IMR-90 (cell line): ENCODE measurements at regions not wholly inside any gene's neighbourhood (a gene's known extent, or its start where the extent isn't known, plus 50 kb on each side); places are given as distances from the start of the nearest gene placed in this dataset.

Source experiments
- ATAC-seq: fragments of 200-7000 bp; cut with Tn5 transposase; 2 replicates; pipeline ENCODE4 v1.9.1; 2020; ENCODE audit warnings: low read depth, mild to moderate bottlenecking, moderate library complexity
- BruUV-seq: library from RNA; stranded (reverse); fragments of 400-500 nt; replicated peaks from 2 replicates; lab custom pipeline; 2021; lab: Mats Ljungman, UMichigan
- CTCF ChIA-PET: fragments of 300-600 bp; formaldehyde crosslinking; extraction: SDS; loops from one replicate; lab custom pipeline; 2021; ENCODE audit warnings: antibody characterized with exemption; lab: Yijun Ruan, JAX
- POLR2A ChIA-PET: fragments of 300-600 bp; sonication (Branson Sonifier 250); formaldehyde crosslinking; loops from one replicate; lab custom pipeline; 2022; ENCODE audit warnings: antibody characterized with exemption; ENCODE audit not compliant: unreplicated experiment; lab: Charles Lee
- DNase-seq: peaks from one replicate; pipeline ENCODE4 v3.0.0; 2013
- H2AFZ ChIP-seq: replicated peaks from 2 replicates; pipeline ENCODE3; 2013; ENCODE audit warnings: low read length, mild to moderate bottlenecking; ENCODE audit not compliant: poor library complexity
- H2AK5ac ChIP-seq: 2 replicates; pipeline ENCODE4 v1.6.1; 2013; ENCODE audit warnings: low read depth, low read length, inconsistent platforms
- H2AK9ac ChIP-seq: replicated peaks from 2 replicates; pipeline ENCODE3; 2013; ENCODE audit warnings: mild to moderate bottlenecking, low read depth, low read length, moderate library complexity; ENCODE audit not compliant: poor library complexity
- H2BK120ac ChIP-seq: 2 replicates; pipeline ENCODE4 v1.6.1; 2013; ENCODE audit warnings: low read depth, low read length, inconsistent platforms
- H2BK15ac ChIP-seq: 3 replicates; pipeline ENCODE4 v1.6.1; 2013; ENCODE audit warnings: low read depth, low read length, inconsistent platforms
- H2BK20ac ChIP-seq: 2 replicates; pipeline ENCODE4 v1.6.1; 2013; ENCODE audit warnings: low read depth, mild to moderate bottlenecking, inconsistent platforms, low read length, moderate library complexity
- H2BK5ac ChIP-seq: 2 replicates; pipeline ENCODE4 v1.6.1; 2013; ENCODE audit warnings: mild to moderate bottlenecking, low read depth, low read length, inconsistent platforms; ENCODE audit not compliant: poor library complexity, severe bottlenecking
- H3K14ac ChIP-seq: replicated peaks from 2 replicates; pipeline ENCODE4 v1.6.1; 2013; ENCODE audit warnings: low read depth, low read length, inconsistent platforms
- H3K18ac ChIP-seq: 2 replicates; pipeline ENCODE4 v1.6.1; 2013; ENCODE audit warnings: low read depth, low read length, control low read depth
- H3K23ac ChIP-seq: 2 replicates; pipeline ENCODE4 v1.6.1; 2013; ENCODE audit warnings: low read depth, low read length, inconsistent platforms
- H3K27ac ChIP-seq: 2 replicates; pipeline ENCODE4 v1.5.1; 2013; ENCODE audit warnings: mild to moderate bottlenecking, control low read depth, low read length; ENCODE audit not compliant: insufficient read depth
- H3K27me3 ChIP-seq: 2 replicates; pipeline ENCODE4 v1.6.1; 2013; ENCODE audit warnings: low read length; ENCODE audit not compliant: control insufficient read depth, insufficient read depth
- H3K36me3 ChIP-seq: 2 replicates; pipeline ENCODE4 v1.6.1; 2013; ENCODE audit warnings: low read length, mixed read lengths; ENCODE audit not compliant: control insufficient read depth, insufficient read depth
- H3K4ac ChIP-seq: 2 replicates; pipeline ENCODE4 v1.6.1; 2013; ENCODE audit warnings: low read depth, low read length, inconsistent platforms
- H3K4me1 ChIP-seq: 2 replicates; pipeline ENCODE4 v1.6.1; 2013; ENCODE audit warnings: low read length, mixed read lengths; ENCODE audit not compliant: control insufficient read depth, insufficient read depth
- H3K4me2 ChIP-seq: 2 replicates; pipeline ENCODE4 v1.6.1; 2013; ENCODE audit warnings: low read depth, mild to moderate bottlenecking, control low read depth, low read length, moderate library complexity
- H3K4me3 ChIP-seq: 2 replicates; pipeline ENCODE4 v1.5.1; 2013; ENCODE audit warnings: low read depth, mild to moderate bottlenecking, control low read depth, low read length, moderate library complexity; ENCODE audit not compliant: insufficient read depth
- H3K56ac ChIP-seq: 2 replicates; pipeline ENCODE4 v1.6.1; 2013; ENCODE audit warnings: low read length, inconsistent platforms; ENCODE audit not compliant: insufficient read depth; ENCODE audit errors: extremely low read depth
- H3K79me1 ChIP-seq, 2 experiments: 2 replicates each; pipeline ENCODE4 v1.6.1; 2013; ENCODE audit warnings: low read length in 2 of 2, inconsistent platforms in 1 of 2, low read depth in 1 of 2
- H3K9ac ChIP-seq: 2 replicates; pipeline ENCODE4 v1.6.1; 2013; ENCODE audit warnings: low read depth, low read length, control low read depth
- H3K9me1 ChIP-seq: 2 replicates; pipeline ENCODE4 v1.6.1; 2013; ENCODE audit warnings: low read length, inconsistent platforms; ENCODE audit not compliant: insufficient read depth
- H3K9me3 ChIP-seq: 2 replicates; pipeline ENCODE4 v1.6.1; 2013; ENCODE audit warnings: low read length; ENCODE audit not compliant: control insufficient read depth, insufficient read depth
- H4K20me1 ChIP-seq: 2 replicates; pipeline ENCODE4 v1.6.1; 2013; ENCODE audit warnings: low read length, inconsistent platforms; ENCODE audit not compliant: insufficient read depth
- H4K5ac ChIP-seq: 2 replicates; pipeline ENCODE4 v1.6.1; 2013; ENCODE audit warnings: mild to moderate bottlenecking, low read depth, low read length, control low read depth
- H4K8ac ChIP-seq, 2 experiments: 2 replicates each; pipeline ENCODE4 v1.6.1; 2013; ENCODE audit warnings: low read depth in 2 of 2, low read length in 2 of 2, control low read depth in 1 of 2, inconsistent platforms in 1 of 2
- H4K91ac ChIP-seq: 2 replicates; pipeline ENCODE4 v1.6.1; 2013; ENCODE audit warnings: low read depth, low read length, inconsistent platforms; ENCODE audit not compliant: insufficient read depth
- BHLHE40 ChIP-seq: fragments of 150-350 bp; IDR thresholded peaks from 2 replicates; pipeline ENCODE4 v1.6.1; 2016; ENCODE audit warnings: mild to moderate bottlenecking, low read depth, low read length
- CEBPB ChIP-seq: IDR thresholded peaks from 2 replicates; pipeline ENCODE4 v1.6.1; 2012; ENCODE audit warnings: low read depth, low read length, improper control_type of control experiment
- CTCF ChIP-seq: conservative IDR thresholded peaks from 2 replicates; pipeline ENCODE4 v1.5.1; 2012; ENCODE audit warnings: mild to moderate bottlenecking, low read depth, low read length, improper control_type of control experiment
- MAFK ChIP-seq: IDR thresholded peaks from 2 replicates; pipeline ENCODE4 v1.6.1; 2012; ENCODE audit warnings: low read depth, low read length, improper control_type of control experiment
- MAZ ChIP-seq: IDR thresholded peaks from 2 replicates; pipeline ENCODE4 v1.6.1; 2012; ENCODE audit warnings: low read depth, mild to moderate bottlenecking, low read length, improper control_type of control experiment, moderate library complexity, borderline replicate concordance
- MXI1 ChIP-seq: IDR thresholded peaks from 2 replicates; pipeline ENCODE4 v1.6.1; 2012; ENCODE audit warnings: low read depth, mild to moderate bottlenecking, low read length, moderate library complexity, borderline replicate concordance
- POLR2A ChIP-seq: IDR thresholded peaks from 2 replicates; pipeline ENCODE4 v1.6.1; 2012; ENCODE audit warnings: mild to moderate bottlenecking, low read depth, low read length
- RAD21 ChIP-seq: IDR thresholded peaks from 2 replicates; pipeline ENCODE4 v1.6.1; 2012; ENCODE audit warnings: low read length, improper control_type of control experiment
- RFX5 ChIP-seq: IDR thresholded peaks from 2 replicates; pipeline ENCODE4 v1.8.0; 2012; ENCODE audit warnings: low read depth, mild to moderate bottlenecking, low read length, moderate library complexity
- SMC3 ChIP-seq: fragments of 150-350 bp; IDR thresholded peaks from 2 replicates; pipeline ENCODE4 v1.6.1; 2016; ENCODE audit warnings: low read depth, mild to moderate bottlenecking, antibody characterized with exemption, low read length, moderate library complexity
- WGBS, 2 experiments: methylation state at CpG; one replicate each; pipeline versions ENCODE4 v1.1.5 to v1.1.7; 2013; ENCODE audit warnings: missing lambda C conversion rate in 2 of 2; ENCODE audit not compliant: insufficient read length in 1 of 2; ENCODE audit errors: extremely low coverage in 2 of 2; 5-methylcytosine and 5-hydroxymethylcytosine counted together
- dilution Hi-C: fragments of 300-500 bp; cut with HindIII; formaldehyde crosslinking; loops from one replicate; pipeline ENCODE4 v1.14.3; 2018; ENCODE audit warnings: low sequenced_read_pairs; ENCODE audit not compliant: unreplicated experiment
- in situ Hi-C: fragments of 300-500 bp; cut with MboI; formaldehyde crosslinking; loops from 3 replicates; pipeline ENCODE4 v1.14.3; 2019; ENCODE audit warnings: low sequenced_read_pairs, inconsistent platforms, mixed read lengths
- intact Hi-C: fragments of 100-400 bp; cut with micrococcal nuclease; formaldehyde crosslinking; loops from 2 replicates; pipeline ENCODE4 v1.10.0; 2022
- TF ChIP-seq, protein P1 (sequence below): fragments of 150-350 bp; IDR thresholded peaks from 2 replicates; pipeline ENCODE4 v1.6.1; 2016; ENCODE audit warnings: low read depth, mild to moderate bottlenecking, low read length, moderate library complexity, borderline replicate concordance

DNA sequence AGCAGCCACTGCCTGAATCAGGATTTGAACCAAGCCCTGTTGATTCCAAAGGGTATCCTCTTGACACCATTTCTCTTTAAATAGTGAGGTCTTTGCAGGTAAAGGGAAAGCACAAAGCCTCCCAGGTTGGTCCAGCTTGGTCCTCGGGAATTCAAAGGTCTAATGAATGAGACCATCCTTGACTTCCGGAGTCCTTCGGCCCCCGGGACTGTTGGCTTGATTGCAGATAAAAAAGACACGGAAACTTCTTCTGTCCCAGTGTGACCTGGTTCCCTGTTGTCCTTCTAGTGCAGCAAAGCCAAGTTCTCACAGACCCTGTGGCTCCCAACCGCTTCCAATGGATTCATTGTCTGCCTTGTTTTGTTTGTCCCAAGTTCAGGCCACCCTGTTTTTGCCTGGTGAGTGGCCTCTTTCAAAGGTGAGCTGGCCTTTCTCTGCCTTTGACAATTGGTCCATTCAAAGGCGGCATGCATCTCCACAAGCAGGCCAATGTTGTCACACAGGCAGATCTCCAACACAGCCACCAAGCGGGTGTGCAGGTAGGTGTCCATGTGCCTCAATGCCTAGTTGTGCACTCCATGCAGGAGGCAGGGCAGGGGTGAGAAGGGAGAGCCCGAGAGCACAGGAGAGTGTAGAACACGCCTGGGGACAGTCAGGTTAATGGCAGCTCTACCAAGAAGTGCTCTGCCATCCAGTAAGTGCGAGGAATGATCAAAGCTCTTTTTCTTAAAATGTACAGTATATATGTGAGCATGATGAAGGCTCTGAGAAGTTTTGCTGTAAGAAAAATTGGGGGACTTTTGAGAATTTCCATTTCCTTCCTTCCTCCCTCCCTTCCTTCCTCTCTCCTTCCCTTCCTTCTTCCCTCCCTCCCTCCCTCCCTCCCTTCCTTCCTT is 82.1 kb upstream of the ZBTB40 start (continued):
- TF ChIP-seq CTCF: no peak

GRCh38 chr1:22370190-22370498 is 81.5 kb upstream of the ZBTB40 start:
- Histone ChIP-seq H3K9me1 (no peaks in the 10 kb centered on the region), H2AK9ac (no peak overlapping the region), H3K27ac (no peak overlapping the region), H2BK120ac (no peak overlapping the region), H3K4me2 (no peak overlapping the region), H3K36me3 (no peaks in the 10 kb centered on the region), H2AFZ (no peak overlapping the region), H3K4ac (no peak overlapping the region), H4K91ac (no peak overlapping the region), H2BK20ac (no peak overlapping the region), H3K79me1 (no peaks in the 10 kb centered on the region), H2BK15ac (no peak overlapping the region), H3K9me3 (peaks cover 3% of the 10 kb centered on the region), H3K14ac (no peak overlapping the region), H4K8ac (no peak overlapping the region), H4K5ac (no peak overlapping the region), H3K4me1 (no peaks in the 10 kb centered on the region), H3K23ac (no peak overlapping the region), H3K56ac (no peak overlapping the region), H3K9ac (no peak overlapping the region), H4K20me1 (0 out of 2 replicates have a peak, but pooled peaks cover 3% of the 10 kb centered on the region), H2AK5ac (no peak overlapping the region), H3K27me3 (peaks cover 52% of the 10 kb centered on the region), H2BK5ac (no peak overlapping the region), H3K4me3 (no peak overlapping the region), H3K18ac (no peak overlapping the region)
- no CpG with 5 or more reads among the region's 1 CpG for WGBS, 2 experiments
- ChIA-PET POLR2A (no interaction called here), CTCF (no interaction called here)
- intact Hi-C loops: no loop called here
- DNase-seq (no peak), ATAC-seq (no peak)
- in situ Hi-C loops: no loop called here
- BruUV-seq: no TSS peak
- dilution Hi-C loops: no loop called here
- TF ChIP-seq BHLHE40 (no peak), MAFK (no peak), MAZ (no peak), RAD21 (no peak), MXI1 (no peak), CEBPB (no peak), SMC3 (no peak), POLR2A (no peak), CTCF (no peak), RFX5 (no peak)
- TF ChIP-seq, protein P1, sequence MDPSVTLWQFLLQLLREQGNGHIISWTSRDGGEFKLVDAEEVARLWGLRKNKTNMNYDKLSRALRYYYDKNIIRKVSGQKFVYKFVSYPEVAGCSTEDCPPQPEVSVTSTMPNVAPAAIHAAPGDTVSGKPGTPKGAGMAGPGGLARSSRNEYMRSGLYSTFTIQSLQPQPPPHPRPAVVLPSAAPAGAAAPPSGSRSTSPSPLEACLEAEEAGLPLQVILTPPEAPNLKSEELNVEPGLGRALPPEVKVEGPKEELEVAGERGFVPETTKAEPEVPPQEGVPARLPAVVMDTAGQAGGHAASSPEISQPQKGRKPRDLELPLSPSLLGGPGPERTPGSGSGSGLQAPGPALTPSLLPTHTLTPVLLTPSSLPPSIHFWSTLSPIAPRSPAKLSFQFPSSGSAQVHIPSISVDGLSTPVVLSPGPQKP: no peak
